ENCODE measurements at regions not wholly inside any gene's neighbourhood (a gene's known extent, or its start where the extent isn't known, plus 50 kb on each side); places are given as distances from the start of the nearest gene placed in this dataset.

GRCh38 chr5:9722601-9723180, 92.5 kb upstream of the TAS2R1 start:
- no peak for TF ChIP-seq CTCF (conservative IDR thresholded peaks at IDR 0.05)
- no peak for TF ChIP-seq ZFX (IDR thresholded peaks at IDR 0.05)
